ENCODE measurements at regions not wholly inside any gene's neighbourhood (a gene's known extent, or its start where the extent isn't known, plus 50 kb on each side); places are given as distances from the start of the nearest gene placed in this dataset.

GRCh38 chr3:29065211-29065785, 215.6 kb upstream of the RBMS3 start:
- Histone ChIP-seq H3K27me3 (ENCODE audit: insufficient read depth, low read length) (no peaks in the 10 kb centered on the region), H3K4me3 (ENCODE audit: low read length) (no peak overlapping the region), H3K9me3 (ENCODE audit: low read depth, low read length) (no peaks in the 10 kb centered on the region), H3K4me1 (ENCODE audit: insufficient read depth, low read length) (no peaks in the 10 kb centered on the region)

- Histone ChIP-seq H3K4me1 (ENCODE audit: insufficient read depth, low read length) (no peaks in the 10 kb centered on the region), H3K27me3 (ENCODE audit: insufficient read depth, low read length) (no peaks in the 10 kb centered on the region), H3K4me3 (ENCODE audit: low read length) (no peak overlapping the region), H3K9me3 (ENCODE audit: low read depth, low read length) (no peaks in the 10 kb centered on the region)
Measured at GRCh38 chr3:29067007-29067406, 213.9 kb upstream of the RBMS3 start.

- H3K4me1 ChIP-seq (ENCODE audit: insufficient read depth, low read length) = no peaks in the 10 kb centered on the region
- no peaks in the 10 kb centered on the region for H3K27me3 ChIP-seq (ENCODE audit: insufficient read depth, low read length)
- H3K9me3 ChIP-seq (ENCODE audit: low read depth, low read length) = no peaks in the 10 kb centered on the region
- H3K4me3 ChIP-seq (ENCODE audit: low read length) = no peak overlapping the region
Measured at GRCh38 chr3:29070959-29071634, 209.8 kb upstream of the RBMS3 start.

- no peak overlapping the region for H3K4me3 ChIP-seq (ENCODE audit: low read length)
- no peaks in the 10 kb centered on the region for H3K27me3 ChIP-seq (ENCODE audit: insufficient read depth, low read length)
- no peaks in the 10 kb centered on the region for H3K4me1 ChIP-seq (ENCODE audit: insufficient read depth, low read length)
- no peaks in the 10 kb centered on the region for H3K9me3 ChIP-seq (ENCODE audit: low read depth, low read length)
Measured at GRCh38 chr3:29072611-29073010, 208.3 kb upstream of the RBMS3 start.

GRCh38 chr3:29077356-29077755, 203.5 kb upstream of the RBMS3 start:
- no peaks in the 10 kb centered on the region for H3K9me3 ChIP-seq (ENCODE audit: low read depth, low read length)
- no peak overlapping the region for H3K4me3 ChIP-seq (ENCODE audit: low read length)
- H3K27me3 ChIP-seq (ENCODE audit: insufficient read depth, low read length) = no peaks in the 10 kb centered on the region
- H3K4me1 ChIP-seq (ENCODE audit: insufficient read depth, low read length) = no peaks in the 10 kb centered on the region

GRCh38 chr3:29079358-29079757, 201.5 kb upstream of the RBMS3 start:
- no peak overlapping the region for H3K4me3 ChIP-seq (ENCODE audit: low read length)
- no peaks in the 10 kb centered on the region for H3K4me1 ChIP-seq (ENCODE audit: insufficient read depth, low read length)

GRCh38 chr3:29080967-29081366, 199.9 kb upstream of the RBMS3 start:
- no peaks in the 10 kb centered on the region for H3K27me3 ChIP-seq (ENCODE audit: insufficient read depth, low read length)
- no peaks in the 10 kb centered on the region for H3K9me3 ChIP-seq (ENCODE audit: low read depth, low read length)
- no peaks in the 10 kb centered on the region for H3K4me1 ChIP-seq (ENCODE audit: insufficient read depth, low read length)
- no peak overlapping the region for H3K4me3 ChIP-seq (ENCODE audit: low read length)

More at GRCh38 chr3:29079358-29079757, 201.5 kb upstream of the RBMS3 start:
- Histone ChIP-seq H3K27me3 (ENCODE audit: insufficient read depth, low read length) (no peaks in the 10 kb centered on the region), H3K9me3 (ENCODE audit: low read depth, low read length) (no peaks in the 10 kb centered on the region)

- Histone ChIP-seq H3K9me3 (ENCODE audit: low read depth, low read length) (no peaks in the 10 kb centered on the region), H3K4me3 (ENCODE audit: low read length) (no peak overlapping the region), H3K27me3 (ENCODE audit: insufficient read depth, low read length) (no peaks in the 10 kb centered on the region), H3K4me1 (ENCODE audit: insufficient read depth, low read length) (no peaks in the 10 kb centered on the region)
Measured at GRCh38 chr3:29083081-29083480, 197.8 kb upstream of the RBMS3 start.

- H3K27me3 ChIP-seq (ENCODE audit: insufficient read depth, low read length) = no peaks in the 10 kb centered on the region
- no peaks in the 10 kb centered on the region for H3K9me3 ChIP-seq (ENCODE audit: low read depth, low read length)
- no peaks in the 10 kb centered on the region for H3K4me1 ChIP-seq (ENCODE audit: insufficient read depth, low read length)
Measured at GRCh38 chr3:29083676-29084075, 197.2 kb upstream of the RBMS3 start.

GRCh38 chr3:29088579-29088978, 192.3 kb upstream of the RBMS3 start:
- Histone ChIP-seq H3K4me1 (ENCODE audit: insufficient read depth, low read length) (no peaks in the 10 kb centered on the region), H3K27me3 (ENCODE audit: insufficient read depth, low read length) (no peaks in the 10 kb centered on the region), H3K9me3 (ENCODE audit: low read depth, low read length) (no peaks in the 10 kb centered on the region), H3K4me3 (ENCODE audit: low read length) (no peak overlapping the region)

More at GRCh38 chr3:29083676-29084075, 197.2 kb upstream of the RBMS3 start:
- H3K4me3 ChIP-seq (ENCODE audit: low read length) = no peak overlapping the region

GRCh38 chr3:29090912-29091597, 189.8 kb upstream of the RBMS3 start:
- no peaks in the 10 kb centered on the region for H3K4me1 ChIP-seq (ENCODE audit: insufficient read depth, low read length)

GRCh38 chr3:29091599-29092189, 189.2 kb upstream of the RBMS3 start:
- no peak overlapping the region for H3K4me3 ChIP-seq (ENCODE audit: low read length)
- H3K9me3 ChIP-seq (ENCODE audit: low read depth, low read length) = no peaks in the 10 kb centered on the region
- no peaks in the 10 kb centered on the region for H3K4me1 ChIP-seq (ENCODE audit: insufficient read depth, low read length)
- no peaks in the 10 kb centered on the region for H3K27me3 ChIP-seq (ENCODE audit: insufficient read depth, low read length)

More at GRCh38 chr3:29090912-29091597, 189.8 kb upstream of the RBMS3 start:
- Histone ChIP-seq H3K4me3 (ENCODE audit: low read length) (no peak overlapping the region), H3K27me3 (ENCODE audit: insufficient read depth, low read length) (no peaks in the 10 kb centered on the region), H3K9me3 (ENCODE audit: low read depth, low read length) (no peaks in the 10 kb centered on the region)

- Histone ChIP-seq H3K27me3 (ENCODE audit: insufficient read depth, low read length) (no peaks in the 10 kb centered on the region), H3K4me3 (ENCODE audit: low read length) (no peak overlapping the region), H3K4me1 (ENCODE audit: insufficient read depth, low read length) (no peaks in the 10 kb centered on the region), H3K9me3 (ENCODE audit: low read depth, low read length) (peaks cover 2% of the 10 kb centered on the region)
Measured at GRCh38 chr3:29092348-29092747, 188.5 kb upstream of the RBMS3 start.

GRCh38 chr3:29099296-29099695, 181.6 kb upstream of the RBMS3 start:
- no peaks in the 10 kb centered on the region for H3K4me1 ChIP-seq (ENCODE audit: insufficient read depth, low read length)
- H3K27me3 ChIP-seq (ENCODE audit: insufficient read depth, low read length) = no peaks in the 10 kb centered on the region
- H3K9me3 ChIP-seq (ENCODE audit: low read depth, low read length) = peaks cover 10% of the 10 kb centered on the region
- no peak overlapping the region for H3K4me3 ChIP-seq (ENCODE audit: low read length)

GRCh38 chr3:29099775-29100174, 181.1 kb upstream of the RBMS3 start:
- no peaks in the 10 kb centered on the region for H3K27me3 ChIP-seq (ENCODE audit: insufficient read depth, low read length)
- no peak overlapping the region for H3K4me3 ChIP-seq (ENCODE audit: low read length)
- H3K9me3 ChIP-seq (ENCODE audit: low read depth, low read length) = peaks cover 10% of the 10 kb centered on the region
- H3K4me1 ChIP-seq (ENCODE audit: insufficient read depth, low read length) = no peaks in the 10 kb centered on the region
